HUES6 (cell line): ENCODE measurements at regions not wholly inside any gene's neighbourhood (a gene's known extent, or its start where the extent isn't known, plus 50 kb on each side); places are given as distances from the start of the nearest gene placed in this dataset.

ENCODE experiments used
- H3K27ac ChIP-seq: 2 replicates; pipeline ENCODE4 v1.7.0; 2013; ENCODE audit warnings: low read depth, mild to moderate bottlenecking, low read length, inconsistent platforms
- H3K27me3 ChIP-seq: 2 replicates; pipeline ENCODE4 v1.6.1; 2013; ENCODE audit warnings: low read length; ENCODE audit not compliant: control insufficient read depth, insufficient read depth
- H3K36me3 ChIP-seq: 2 replicates; pipeline ENCODE4 v1.6.1; 2013; ENCODE audit warnings: low read length; ENCODE audit not compliant: control insufficient read depth, insufficient read depth
- H3K4me1 ChIP-seq: 2 replicates; pipeline ENCODE4 v1.6.1; 2013; ENCODE audit warnings: low read length; ENCODE audit not compliant: control insufficient read depth, insufficient read depth
- H3K4me3 ChIP-seq: 2 replicates; pipeline ENCODE4 v1.5.1; 2013; ENCODE audit warnings: low read depth, low read length
- H3K9ac ChIP-seq: one replicate; pipeline ENCODE4 v1.6.1; 2013; ENCODE audit warnings: mild to moderate bottlenecking, low read length
- H3K9me3 ChIP-seq: 2 replicates; pipeline ENCODE4 v1.6.1; 2013; ENCODE audit warnings: low read depth, low read length; ENCODE audit not compliant: control insufficient read depth, insufficient read depth

GRCh38 chr5:135186662-135187522 is 152.9 kb upstream of the PITX1 start:
- Histone ChIP-seq H3K27me3 (peaks cover 17% of the 10 kb centered on the region), H3K36me3 (no peaks in the 10 kb centered on the region), H3K27ac (no peak overlapping the region), H3K9me3 (no peaks in the 10 kb centered on the region), H3K4me1 (peaks cover 7% of the 10 kb centered on the region; the same call in 1 of the 2 replicates), H3K9ac (no peak overlapping the region), H3K4me3 (no peak overlapping the region)

GRCh38 chr5:135185481-135186065 is 151.5 kb upstream of the PITX1 start:
- Histone ChIP-seq H3K4me1 (no peaks in the 10 kb centered on the region; the same call in 1 of the 2 replicates), H3K36me3 (no peaks in the 10 kb centered on the region), H3K27me3 (peaks cover 3% of the 10 kb centered on the region), H3K9ac (no peak overlapping the region), H3K27ac (no peak overlapping the region), H3K4me3 (no peak overlapping the region), H3K9me3 (no peaks in the 10 kb centered on the region)

GRCh38 chr5:135184646-135185045 is 150.6 kb upstream of the PITX1 start:
- Histone ChIP-seq H3K36me3 (no peaks in the 10 kb centered on the region), H3K9me3 (no peaks in the 10 kb centered on the region), H3K27ac (no peak overlapping the region), H3K9ac (no peak overlapping the region), H3K4me1 (no peaks in the 10 kb centered on the region), H3K27me3 (no peaks in the 10 kb centered on the region; the same call in 1 of the 2 replicates), H3K4me3 (no peak overlapping the region)

- H3K27ac ChIP-seq = no peak overlapping the region
- H3K4me1 ChIP-seq = no peaks in the 10 kb centered on the region
- H3K4me3 ChIP-seq = no peak overlapping the region
- H3K36me3 ChIP-seq = no peaks in the 10 kb centered on the region
- no peaks in the 10 kb centered on the region; the same call in 1 of the 2 replicates for H3K27me3 ChIP-seq
- H3K9ac ChIP-seq = no peak overlapping the region
- no peaks in the 10 kb centered on the region for H3K9me3 ChIP-seq
These were observed 149.4 kb upstream of the PITX1 start for GRCh38 chr5:135183464-135183863.

- no peak overlapping the region for H3K27ac ChIP-seq
- H3K9me3 ChIP-seq = no peaks in the 10 kb centered on the region
- no peaks in the 10 kb centered on the region for H3K36me3 ChIP-seq
These were observed 148.6 kb upstream of the PITX1 start for GRCh38 chr5:135182675-135183074.

GRCh38 chr5:135181653-135182052 is 147.6 kb upstream of the PITX1 start:
- Histone ChIP-seq H3K27ac (no peak overlapping the region), H3K27me3 (no peaks in the 10 kb centered on the region; the same call in 1 of the 2 replicates), H3K36me3 (no peaks in the 10 kb centered on the region), H3K9ac (no peak overlapping the region), H3K4me1 (no peaks in the 10 kb centered on the region), H3K4me3 (no peak overlapping the region), H3K9me3 (no peaks in the 10 kb centered on the region)

More at GRCh38 chr5:135182675-135183074, 148.6 kb upstream of the PITX1 start:
- no peak overlapping the region for H3K9ac ChIP-seq
- no peaks in the 10 kb centered on the region for H3K4me1 ChIP-seq
- no peaks in the 10 kb centered on the region; the same call in 1 of the 2 replicates for H3K27me3 ChIP-seq
- H3K4me3 ChIP-seq = no peak overlapping the region

- Histone ChIP-seq H3K4me1 (no peaks in the 10 kb centered on the region), H3K27ac (no peak overlapping the region), H3K36me3 (no peaks in the 10 kb centered on the region), H3K4me3 (no peak overlapping the region), H3K27me3 (no peaks in the 10 kb centered on the region; the same call in 1 of the 2 replicates), H3K9me3 (no peaks in the 10 kb centered on the region), H3K9ac (no peak overlapping the region)
These were observed 145.4 kb upstream of the PITX1 start for GRCh38 chr5:135179308-135179980.

- Histone ChIP-seq H3K9ac (no peak overlapping the region), H3K27me3 (peaks cover 1% of the 10 kb centered on the region), H3K9me3 (no peaks in the 10 kb centered on the region), H3K27ac (no peak overlapping the region), H3K36me3 (no peaks in the 10 kb centered on the region), H3K4me1 (no peaks in the 10 kb centered on the region), H3K4me3 (no peak overlapping the region)
These were observed 144.6 kb upstream of the PITX1 start for GRCh38 chr5:135178476-135179155.

GRCh38 chr5:135177591-135177990 is 143.6 kb upstream of the PITX1 start:
- Histone ChIP-seq H3K4me1 (peaks cover 3% of the 10 kb centered on the region; the same call in 1 of the 2 replicates), H3K27ac (no peak overlapping the region), H3K9ac (no peak overlapping the region), H3K4me3 (no peak overlapping the region), H3K9me3 (no peaks in the 10 kb centered on the region), H3K36me3 (no peaks in the 10 kb centered on the region), H3K27me3 (peaks cover 7% of the 10 kb centered on the region)

- Histone ChIP-seq H3K27ac (no peak overlapping the region), H3K36me3 (no peaks in the 10 kb centered on the region), H3K27me3 (peaks cover 13% of the 10 kb centered on the region), H3K4me1 (peaks cover 3% of the 10 kb centered on the region; the same call in 1 of the 2 replicates), H3K4me3 (no peak overlapping the region), H3K9ac (no peak overlapping the region), H3K9me3 (no peaks in the 10 kb centered on the region)
These were observed 143.0 kb upstream of the PITX1 start for GRCh38 chr5:135176991-135177390.
